Neuronal stem cell (in vitro differentiated cells): ENCODE measurements at regions not wholly inside any gene's neighbourhood (a gene's known extent, or its start where the extent isn't known, plus 50 kb on each side); places are given as distances from the start of the nearest gene placed in this dataset.

Experiments used
- DNase-seq: peaks from one replicate; pipeline ENCODE4 v3.0.0-alpha.2; 2013; ENCODE audit warnings: low spot score
- H2AFZ ChIP-seq: one replicate; pipeline ENCODE4 v1.6.1; 2013; ENCODE audit warnings: mild to moderate bottlenecking, low read length, inconsistent platforms
- H2AK5ac ChIP-seq: 2 replicates; pipeline ENCODE4 v1.6.1; 2013; ENCODE audit warnings: low read depth, mild to moderate bottlenecking, inconsistent platforms, low read length, moderate library complexity, mixed read lengths
- H2BK120ac ChIP-seq: 2 replicates; pipeline ENCODE4 v1.6.1; 2013; ENCODE audit warnings: low read depth, mild to moderate bottlenecking, inconsistent platforms, low read length, moderate library complexity, mixed read lengths
- H2BK12ac ChIP-seq: one replicate; pipeline ENCODE4 v1.6.1; 2013; ENCODE audit warnings: low read length, inconsistent platforms
- H2BK15ac ChIP-seq: 2 replicates; pipeline ENCODE4 v1.6.1; 2013; ENCODE audit warnings: mild to moderate bottlenecking, low read length, inconsistent platforms, mixed read lengths
- H2BK5ac ChIP-seq: one replicate; pipeline ENCODE4 v1.6.1; 2013; ENCODE audit warnings: inconsistent platforms, mild to moderate bottlenecking, low read length, moderate library complexity
- H3K14ac ChIP-seq: one replicate; pipeline ENCODE4 v1.6.1; 2013; ENCODE audit warnings: low read length, inconsistent platforms
- H3K18ac ChIP-seq: 2 replicates; pipeline ENCODE4 v1.6.1; 2013; ENCODE audit warnings: low read length, inconsistent platforms
- H3K23ac ChIP-seq: 2 replicates; pipeline ENCODE4 v1.6.1; 2013; ENCODE audit warnings: low read depth, mild to moderate bottlenecking, mixed read lengths, low read length, inconsistent platforms; ENCODE audit not compliant: poor library complexity
- H3K27ac ChIP-seq: replicated peaks from 3 replicates; pipeline ENCODE4 v1.5.1; 2013; ENCODE audit warnings: low read length, inconsistent platforms
- H3K27me3 ChIP-seq, 3 experiments: 2 replicates each; pipeline ENCODE4 v1.6.1; 2013; ENCODE audit warnings: low read length in 3 of 3, mild to moderate bottlenecking in 2 of 3, inconsistent platforms in 1 of 3, low read depth in 1 of 3, mixed read lengths in 1 of 3, moderate library complexity in 1 of 3; ENCODE audit not compliant: control insufficient read depth in 3 of 3, insufficient read depth in 3 of 3
- H3K36me3 ChIP-seq, 2 donors: replicated peaks in 1 of 2; 2 replicates each; pipeline ENCODE4 v1.6.1; 2013; ENCODE audit warnings: low read length in 2 of 2; ENCODE audit not compliant: control insufficient read depth in 2 of 2, insufficient read depth in 2 of 2
- H3K4ac ChIP-seq: 2 replicates; pipeline ENCODE4 v1.6.1; 2013; ENCODE audit warnings: inconsistent platforms, mild to moderate bottlenecking, low read length, moderate library complexity
- H3K4me1 ChIP-seq, 2 donors: 1 replicate in 1 of 2; 2 replicates in 1 of 2; pipeline ENCODE4 v1.6.1; 2013; ENCODE audit warnings: low read length in 2 of 2, low read depth in 1 of 2; ENCODE audit not compliant: control insufficient read depth in 2 of 2, insufficient read depth in 1 of 2
- H3K4me2 ChIP-seq: one replicate; pipeline ENCODE4 v1.6.1; 2013; ENCODE audit warnings: mild to moderate bottlenecking, low read length, inconsistent platforms; ENCODE audit not compliant: insufficient read depth, poor library complexity, severe bottlenecking
- H3K4me3 ChIP-seq, 2 donors: 2 replicates each; pipeline ENCODE4 v1.5.1; 2013; ENCODE audit warnings: low read length in 2 of 2, mild to moderate bottlenecking in 2 of 2, inconsistent platforms in 1 of 2, moderate library complexity in 1 of 2
- H3K79me1 ChIP-seq: one replicate; pipeline ENCODE4 v1.6.1; 2013; ENCODE audit warnings: low read depth, mild to moderate bottlenecking, inconsistent platforms, low read length, moderate library complexity
- H3K9ac ChIP-seq: one replicate; pipeline ENCODE4 v1.6.1; 2013; ENCODE audit warnings: mild to moderate bottlenecking, low read depth, low read length, inconsistent platforms; ENCODE audit not compliant: poor library complexity
- H3K9me3 ChIP-seq, 2 donors: replicated peaks in 1 of 2; 2 replicates each; pipeline versions ENCODE3 to v1.6.1; 2013; ENCODE audit warnings: low read length in 2 of 2, mild to moderate bottlenecking in 2 of 2, inconsistent platforms in 1 of 2, low read depth in 1 of 2, mixed read lengths in 1 of 2, moderate library complexity in 1 of 2; ENCODE audit not compliant: control insufficient read depth in 2 of 2, insufficient read depth in 1 of 2
- H4K8ac ChIP-seq: one replicate; pipeline ENCODE4 v1.6.1; 2013; ENCODE audit warnings: low read depth, mild to moderate bottlenecking, inconsistent platforms, low read length, moderate library complexity
- H4K91ac ChIP-seq: one replicate; pipeline ENCODE4 v1.6.1; 2013; ENCODE audit warnings: low read length, low read depth, mild to moderate bottlenecking, inconsistent platforms; ENCODE audit not compliant: poor library complexity
- WGBS, 2 donors: extraction: QIAGEN DNeasy Blood & Tissue Kit; methylation state at CpG; one replicate each; pipeline ENCODE4 v1.1.7; 2013; ENCODE audit warnings: missing lambda C conversion rate in 2 of 2, mixed read lengths in 1 of 2; ENCODE audit not compliant: insufficient read length in 2 of 2, insufficient replicate concordance in 1 of 2; ENCODE audit errors: extremely low coverage in 2 of 2; 5-methylcytosine and 5-hydroxymethylcytosine counted together

- H2AK5ac ChIP-seq = no peak overlapping the region
- H4K8ac ChIP-seq = no peak overlapping the region
- H3K79me1 ChIP-seq = no peaks in the 10 kb centered on the region
- H3K9ac ChIP-seq = no peak overlapping the region
- no peaks in the 10 kb centered on the region for H3K4me1 ChIP-seq
- H3K36me3 ChIP-seq = peaks cover 0 to 7% of the 10 kb centered on the region in 2 donors
- WGBS, 2 donors = no CpG with 5 or more reads among the region's 11 CpGs
- no peak overlapping the region for H2BK5ac ChIP-seq
- no peaks in the 10 kb centered on the region for H3K27me3 ChIP-seq
- H4K91ac ChIP-seq = no peak overlapping the region
- no peak overlapping the region for H2BK15ac ChIP-seq
- no peak overlapping the region for H2AFZ ChIP-seq
- no peak for DNase-seq
- no peak overlapping the region for H2BK120ac ChIP-seq
- H3K9me3 ChIP-seq = no peaks in the 10 kb centered on the region
- no peak overlapping the region for H3K27ac ChIP-seq
- H3K4me2 ChIP-seq = no peak overlapping the region
- no peak overlapping the region for H3K14ac ChIP-seq
- peak overlapping the region in 1 of 2 donors; percentile 52 for H3K4me3 ChIP-seq
- H2BK12ac ChIP-seq = no peak overlapping the region
- no peak overlapping the region for H3K18ac ChIP-seq
- H3K23ac ChIP-seq = no peak overlapping the region
- H3K4ac ChIP-seq = no peak overlapping the region
These were observed 449.5 kb downstream of the KLF12 start for GRCh38 chr13:73684750-73685149.

DNA sequence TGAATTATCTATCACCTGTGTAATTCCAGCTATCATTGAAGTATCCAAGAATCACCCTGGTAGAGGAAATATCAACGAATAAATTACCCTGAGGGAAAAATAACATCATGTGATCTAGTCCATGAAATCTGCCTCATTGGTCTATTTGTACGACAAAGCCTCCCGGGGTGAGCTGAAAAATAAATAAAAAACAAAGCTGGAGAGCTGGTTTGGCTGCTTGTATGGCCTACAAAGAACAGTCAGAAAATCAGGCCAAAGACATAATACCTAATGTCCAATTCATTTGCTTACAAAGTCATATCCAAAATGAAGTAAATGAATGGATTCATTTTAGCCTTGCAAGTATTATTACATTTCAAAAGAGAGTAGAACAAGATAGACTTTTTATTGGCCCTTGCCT, 449.9 kb downstream of the KLF12 start:
- Histone ChIP-seq H2BK12ac (no peak overlapping the region), H3K27ac (no peak overlapping the region), H3K14ac (no peak overlapping the region), H4K91ac (no peak overlapping the region), H3K36me3 (peaks cover 0 to 2% of the 10 kb centered on the region in 2 donors), H3K9me3 (no peaks in the 10 kb centered on the region), H2BK5ac (no peak overlapping the region), H3K4me1 (no peaks in the 10 kb centered on the region), H3K4me3 (no peak overlapping the region), H2BK15ac (no peak overlapping the region), H3K4me2 (no peak overlapping the region), H2AFZ (no peak overlapping the region), H4K8ac (no peak overlapping the region), H2AK5ac (no peak overlapping the region), H3K79me1 (no peaks in the 10 kb centered on the region), H3K18ac (no peak overlapping the region), H3K27me3 (no peaks in the 10 kb centered on the region), H3K9ac (no peak overlapping the region), H3K4ac (no peak overlapping the region), H3K23ac (no peak overlapping the region), H2BK120ac (no peak overlapping the region)
- DNase-seq = no peak
- WGBS, 2 donors = no CpG with 5 or more reads among the region's 3 CpGs

DNA sequence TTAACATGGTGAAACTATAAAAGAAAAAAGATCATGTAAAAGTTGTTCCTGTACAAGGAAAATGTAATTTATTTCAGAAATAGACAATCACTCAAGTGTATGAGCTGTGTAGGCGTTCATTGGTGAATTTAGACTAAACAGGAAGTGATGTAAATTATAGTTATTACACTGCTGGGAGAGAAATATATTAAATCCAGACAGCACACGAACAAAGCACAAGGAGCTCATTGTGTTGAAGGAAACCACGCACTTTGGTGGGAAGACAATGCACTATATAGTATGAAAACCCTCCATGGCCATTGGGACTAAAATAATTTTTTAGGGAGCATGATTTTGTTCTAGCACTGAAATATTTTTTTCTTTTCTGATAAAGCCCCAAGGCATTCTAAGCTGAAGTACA, 450.5 kb downstream of the KLF12 start:
- Histone ChIP-seq H3K4me2 (no peak overlapping the region), H3K4ac (no peak overlapping the region), H2AK5ac (no peak overlapping the region), H3K4me3 (no peak overlapping the region), H2BK5ac (no peak overlapping the region), H3K9ac (no peak overlapping the region), H2BK120ac (no peak overlapping the region), H4K91ac (no peak overlapping the region), H2AFZ (no peak overlapping the region), H3K18ac (no peak overlapping the region), H3K79me1 (no peaks in the 10 kb centered on the region), H3K27ac (no peak overlapping the region), H4K8ac (no peak overlapping the region), H3K36me3 (no peaks in the 10 kb centered on the region), H3K27me3 (no peaks in the 10 kb centered on the region), H3K9me3 (no peaks in the 10 kb centered on the region), H3K14ac (no peak overlapping the region), H2BK12ac (no peak overlapping the region), H2BK15ac (no peak overlapping the region), H3K23ac (no peak overlapping the region), H3K4me1 (no peaks in the 10 kb centered on the region)
- WGBS, 2 donors = no CpG with 5 or more reads among the region's 3 CpGs
- DNase-seq = no peak

GRCh38 chr13:73681779-73682178, 452.4 kb downstream of the KLF12 start:
- H3K14ac ChIP-seq = no peak overlapping the region
- no peak for DNase-seq
- WGBS, 2 donors = no CpG with 5 or more reads among the region's 2 CpGs
- H3K4me3 ChIP-seq = no peak overlapping the region
- H3K23ac ChIP-seq = no peak overlapping the region
- no peak overlapping the region for H2BK120ac ChIP-seq
- H3K18ac ChIP-seq = no peak overlapping the region
- no peak overlapping the region for H2AFZ ChIP-seq
- no peak overlapping the region for H3K4me2 ChIP-seq
- no peak overlapping the region for H3K9ac ChIP-seq
- no peak overlapping the region for H2AK5ac ChIP-seq
- H4K91ac ChIP-seq = no peak overlapping the region
- H3K36me3 ChIP-seq = no peaks in the 10 kb centered on the region
- no peaks in the 10 kb centered on the region for H3K9me3 ChIP-seq
- no peaks in the 10 kb centered on the region for H3K79me1 ChIP-seq
- no peaks in the 10 kb centered on the region for H3K27me3 ChIP-seq
- H2BK5ac ChIP-seq = no peak overlapping the region
- H3K4me1 ChIP-seq = peaks cover 0 to 6% of the 10 kb centered on the region in 2 donors
- no peak overlapping the region for H3K27ac ChIP-seq
- no peak overlapping the region for H3K4ac ChIP-seq
- no peak overlapping the region for H2BK15ac ChIP-seq
- H4K8ac ChIP-seq = no peak overlapping the region
- no peak overlapping the region for H2BK12ac ChIP-seq
